ENCODE measurements at regions not wholly inside any gene's neighbourhood (a gene's known extent, or its start where the extent isn't known, plus 50 kb on each side); places are given as distances from the start of the nearest gene placed in this dataset.

DNA sequence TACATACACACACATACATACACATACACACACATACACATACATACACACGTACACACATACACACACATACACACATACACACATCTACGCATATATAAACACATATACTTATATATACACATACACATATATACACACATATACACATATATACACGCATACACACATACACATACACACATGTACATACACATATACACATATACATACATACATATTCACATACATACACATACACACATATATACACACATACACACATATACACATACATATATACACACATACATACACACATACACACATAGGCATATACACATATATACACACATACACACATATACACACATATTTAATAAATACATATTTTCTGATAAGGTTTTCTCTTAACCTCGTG is 324.0 kb downstream of the RPS6KC1 start:
- DNase-seq: no peak

DNA sequence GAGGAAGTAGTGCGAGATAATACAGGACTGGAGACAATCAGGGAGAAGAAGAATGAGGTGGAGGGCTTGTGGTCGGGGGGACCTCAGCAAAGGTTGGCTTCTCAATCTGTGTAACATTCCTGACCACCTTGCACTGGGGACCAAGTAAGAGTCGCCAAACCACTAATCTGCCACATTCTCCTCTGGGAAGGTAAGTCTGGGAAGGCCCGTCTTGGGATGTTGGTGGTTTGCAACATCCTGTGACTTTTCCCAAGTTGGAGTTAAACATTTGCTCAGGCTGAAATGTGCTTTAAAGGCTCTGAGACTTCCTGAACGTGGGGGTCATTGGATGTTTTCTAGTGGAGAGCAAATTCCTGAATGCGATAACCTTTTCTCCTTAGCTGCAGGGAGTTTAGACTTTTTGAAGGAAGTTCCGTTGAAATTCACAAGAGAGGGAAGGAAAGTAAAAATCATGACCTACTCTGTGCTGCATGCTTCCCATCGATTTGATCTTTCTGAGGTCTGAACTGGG is 325.9 kb downstream of the RPS6KC1 start:
- no peak for DNase-seq

DNA sequence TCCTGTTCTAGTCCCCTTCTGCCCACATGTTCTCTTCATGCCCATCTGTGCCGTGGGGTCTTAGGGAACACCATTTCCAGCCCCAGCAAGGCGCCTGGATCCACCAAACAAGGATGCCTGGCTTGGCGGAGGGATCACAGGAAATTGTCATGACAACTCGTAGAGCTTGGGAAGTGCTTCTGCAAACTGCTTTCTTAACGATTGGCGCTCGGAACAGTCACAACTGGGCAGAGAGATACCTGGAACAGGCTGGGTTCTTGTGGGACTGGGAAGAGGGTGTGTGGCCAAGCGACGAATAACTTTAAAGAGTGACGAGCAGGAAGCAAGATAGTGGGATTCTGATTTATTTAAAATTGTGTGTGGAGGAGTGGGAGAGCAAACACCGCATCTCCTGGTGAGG is 329.8 kb downstream of the RPS6KC1 start:
- DNase-seq: no peak

DNA sequence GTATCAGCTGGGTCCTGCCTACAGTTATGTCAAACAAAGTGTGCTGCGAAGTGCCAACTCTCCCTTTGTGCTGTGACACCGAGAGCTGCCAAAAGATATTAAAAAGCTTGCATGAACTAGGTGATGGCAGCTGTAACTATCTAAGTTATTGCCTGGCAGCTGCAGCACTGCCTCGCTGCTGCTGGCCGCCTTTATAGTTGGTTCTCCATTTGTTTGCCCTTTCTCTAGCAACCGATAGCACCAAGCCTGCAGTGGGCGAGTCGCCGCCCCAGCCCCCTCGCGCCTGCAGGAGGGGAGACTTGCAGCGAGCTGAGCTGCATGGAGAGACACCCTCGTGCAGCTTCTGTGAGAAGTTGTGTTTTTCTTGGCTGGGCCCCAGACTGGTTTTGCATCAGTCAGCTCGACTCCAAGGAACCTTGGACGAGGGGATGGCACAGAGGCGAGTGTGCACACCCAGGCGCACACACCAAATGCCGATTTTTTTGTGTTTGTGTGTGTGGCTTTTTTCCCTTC is 330.6 kb downstream of the RPS6KC1 start:
- DNase-seq: no peak

DNA sequence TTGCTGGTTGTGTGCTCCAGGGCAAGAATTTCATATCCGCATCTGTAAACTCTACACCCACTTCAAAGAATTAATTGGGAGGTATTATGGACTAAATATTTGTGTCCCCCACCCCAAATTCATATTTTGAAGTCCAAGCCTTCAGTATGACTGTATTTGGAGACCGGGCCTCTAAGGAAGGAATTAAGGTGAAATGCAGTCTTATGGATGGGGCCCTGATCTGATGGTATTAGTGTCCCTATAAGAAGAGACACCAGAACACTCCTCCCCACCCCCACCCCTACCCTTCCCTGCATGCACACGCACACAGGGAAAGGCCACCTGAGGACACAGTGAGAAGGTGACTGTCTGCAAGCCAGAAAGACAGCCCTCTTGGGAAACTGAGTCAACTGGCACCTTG is 332.4 kb downstream of the RPS6KC1 start:
- DNase-seq: no peak

DNA sequence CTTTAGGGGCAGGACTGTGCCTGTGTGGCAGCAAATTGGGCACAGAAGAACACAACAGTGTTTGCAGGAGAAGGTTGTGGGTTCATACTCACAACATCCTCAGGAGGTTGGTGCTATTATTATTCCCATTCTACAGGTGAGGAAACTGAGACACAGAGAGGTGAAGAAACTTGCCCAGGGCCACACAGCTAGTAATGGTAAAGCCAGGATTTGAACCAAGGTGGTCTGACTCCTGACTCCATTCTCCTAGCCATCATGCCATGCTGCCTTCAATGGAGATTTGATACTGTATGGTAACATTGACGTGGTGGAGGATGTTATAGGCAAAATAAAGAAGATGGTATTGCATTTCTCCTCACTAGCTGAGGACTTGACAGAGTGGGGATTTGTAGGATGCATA is 334.2 kb downstream of the RPS6KC1 start:
- DNase-seq: no peak

DNA sequence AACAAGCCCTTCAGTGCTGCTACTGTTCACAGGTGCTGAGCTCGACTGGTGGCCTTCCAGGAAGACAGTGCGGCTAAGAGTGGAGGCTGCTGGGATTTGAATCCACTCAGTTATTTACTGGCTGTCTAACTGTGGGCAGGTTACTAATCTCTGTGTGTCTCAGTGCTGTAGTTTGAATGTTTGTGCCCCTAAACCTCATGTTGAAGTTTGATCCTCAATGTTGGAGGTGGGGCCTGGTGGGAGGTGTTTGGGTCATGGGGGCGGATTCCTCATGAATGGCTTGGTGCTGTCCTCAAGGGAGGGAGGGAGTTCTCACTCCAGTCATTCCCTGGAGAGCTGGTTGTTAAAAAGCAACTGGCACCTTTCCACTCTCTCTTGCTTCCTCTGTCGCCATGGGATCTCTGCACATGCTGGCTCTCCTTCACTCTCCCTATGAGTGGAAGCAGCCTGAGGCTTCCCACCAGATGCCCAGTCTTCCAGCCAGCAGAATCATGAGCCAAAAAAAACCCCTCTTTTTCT is 334.8 kb downstream of the RPS6KC1 start:
- DNase-seq: no peak

DNA sequence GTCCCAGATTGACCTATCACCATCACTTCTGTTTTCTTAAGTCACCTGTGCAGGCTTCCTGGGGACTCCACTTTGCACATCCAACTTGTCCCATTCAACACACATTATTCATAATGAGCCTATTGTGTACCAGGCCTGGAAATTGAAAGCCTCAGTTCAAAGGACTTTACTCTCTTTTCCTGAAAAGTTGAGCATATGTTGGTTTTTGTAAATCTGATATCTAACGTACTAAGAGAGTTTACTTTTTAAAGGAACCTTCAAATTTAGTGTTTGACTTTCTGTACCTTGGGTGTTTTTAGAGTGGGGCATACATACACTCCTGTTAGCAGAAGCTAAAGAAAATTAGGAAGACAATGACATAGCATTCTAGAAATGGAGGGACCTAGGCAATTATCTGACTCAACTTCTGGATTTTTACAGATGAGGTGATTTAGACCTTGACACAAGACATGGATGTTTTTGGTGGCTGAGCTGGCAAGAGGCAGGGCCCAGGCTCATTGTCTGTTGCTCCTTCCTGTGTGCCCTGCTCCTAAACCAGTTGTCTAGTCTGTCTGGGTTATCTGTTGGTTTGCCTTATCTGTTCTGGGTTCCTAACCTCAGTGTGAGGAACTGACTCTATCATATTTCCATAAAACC is 336.5 kb downstream of the RPS6KC1 start:
- no peak for DNase-seq

DNA sequence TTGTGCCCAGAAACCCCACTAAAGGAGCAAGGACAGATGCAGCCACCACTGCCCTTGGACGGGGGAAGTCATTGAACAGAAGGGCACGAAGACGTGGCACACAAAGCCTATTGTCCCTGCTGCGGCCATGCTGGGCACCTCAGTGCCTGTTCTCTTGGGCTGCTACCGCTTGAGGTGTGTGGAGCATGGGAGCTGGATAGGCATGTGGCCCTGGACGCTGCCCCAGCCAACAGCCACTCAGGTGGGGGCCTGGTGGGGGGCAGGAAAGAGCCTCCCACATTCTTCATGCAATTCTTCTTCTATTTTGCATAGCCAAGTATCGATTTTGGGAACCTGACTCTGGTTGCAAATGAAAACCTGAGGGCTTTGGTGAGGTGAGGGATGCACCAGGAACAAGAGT is 337.2 kb downstream of the RPS6KC1 start:
- DNase-seq: no peak

DNA sequence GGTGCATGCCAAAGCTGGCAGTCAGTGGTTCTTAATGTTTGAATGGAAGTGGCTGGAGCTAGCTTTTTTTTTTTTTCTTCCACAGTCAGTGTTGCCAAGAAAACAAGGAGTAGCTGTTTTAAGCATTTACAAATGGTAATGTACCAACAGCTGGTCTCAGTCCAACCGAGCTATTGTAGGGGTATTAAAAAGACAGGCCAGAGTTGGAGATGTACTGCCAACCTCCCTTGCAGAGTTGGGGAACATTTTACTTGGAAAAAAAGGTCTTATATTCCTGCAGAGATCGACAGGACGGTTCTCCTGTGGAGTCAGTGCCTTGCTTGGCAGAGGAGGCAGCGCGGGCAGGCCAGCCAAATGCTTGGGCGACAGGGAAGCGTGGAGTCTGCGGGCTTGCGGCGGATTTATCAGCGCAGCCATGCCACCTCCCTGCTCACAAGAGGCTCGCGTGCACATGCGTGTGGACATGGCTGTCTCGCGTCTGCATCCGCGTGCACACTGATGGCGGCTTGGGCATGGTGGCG is 338.1 kb downstream of the RPS6KC1 start:
- no peak for DNase-seq

DNA sequence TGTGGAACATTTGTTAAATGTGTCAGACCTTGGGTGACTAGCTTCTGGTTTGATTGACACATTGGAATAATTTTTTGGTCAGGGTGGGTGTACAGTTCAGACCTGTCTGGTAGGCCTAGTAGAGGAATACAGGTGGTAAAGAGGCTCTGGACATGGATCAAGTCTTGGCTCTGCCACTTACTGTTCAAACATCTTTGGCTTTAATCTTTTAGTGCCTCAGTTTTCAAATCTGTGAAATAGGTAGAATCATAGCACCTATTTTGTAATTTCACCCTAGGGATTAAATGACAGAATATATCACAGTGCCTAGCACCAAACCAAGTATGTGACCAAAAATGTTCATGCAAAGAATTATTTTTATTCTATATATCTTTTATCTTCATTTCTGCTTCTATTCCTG is 340.4 kb downstream of the RPS6KC1 start:
- no peak for DNase-seq

DNA sequence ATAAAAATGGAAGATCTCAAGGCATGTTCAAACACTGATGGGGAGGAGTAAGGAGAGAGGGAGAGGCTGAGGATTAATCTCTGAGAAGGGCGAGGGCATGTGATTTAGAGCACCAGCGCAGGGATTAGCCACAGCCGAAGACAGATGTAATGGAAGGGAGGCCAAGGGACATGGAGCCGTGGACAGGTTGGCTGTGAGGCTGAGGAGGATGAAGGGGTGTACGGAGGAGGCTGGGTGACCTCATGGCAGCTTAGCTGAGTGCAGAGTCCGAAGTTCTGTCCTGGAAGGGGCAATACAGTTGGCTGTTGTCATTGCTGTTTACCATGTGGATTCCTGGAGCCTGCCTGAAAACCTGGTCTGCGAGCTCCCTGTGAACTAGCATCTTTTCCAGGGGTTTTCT is 342.8 kb downstream of the RPS6KC1 start:
- no peak for DNase-seq

DNA sequence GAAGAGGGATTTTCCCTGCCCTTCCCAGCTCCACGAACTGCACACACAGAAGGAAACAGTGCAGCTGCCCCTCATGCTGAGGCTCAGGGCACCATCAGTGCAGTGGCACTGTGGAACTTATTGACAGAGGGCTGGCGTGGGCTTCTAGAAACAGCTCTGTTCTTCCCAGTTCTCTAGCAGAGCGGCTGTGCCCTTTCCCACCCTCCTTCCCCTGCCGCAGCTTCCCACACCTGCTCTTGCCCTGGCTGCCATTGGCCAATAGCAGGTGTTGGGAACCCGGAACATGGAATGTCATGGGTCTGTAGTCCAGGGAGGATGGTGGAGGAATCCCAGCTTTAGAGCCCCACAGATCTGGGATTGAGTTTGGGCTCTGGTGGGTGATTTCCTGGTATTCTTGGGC is 343.8 kb downstream of the RPS6KC1 start:
- DNase-seq: no peak

DNA sequence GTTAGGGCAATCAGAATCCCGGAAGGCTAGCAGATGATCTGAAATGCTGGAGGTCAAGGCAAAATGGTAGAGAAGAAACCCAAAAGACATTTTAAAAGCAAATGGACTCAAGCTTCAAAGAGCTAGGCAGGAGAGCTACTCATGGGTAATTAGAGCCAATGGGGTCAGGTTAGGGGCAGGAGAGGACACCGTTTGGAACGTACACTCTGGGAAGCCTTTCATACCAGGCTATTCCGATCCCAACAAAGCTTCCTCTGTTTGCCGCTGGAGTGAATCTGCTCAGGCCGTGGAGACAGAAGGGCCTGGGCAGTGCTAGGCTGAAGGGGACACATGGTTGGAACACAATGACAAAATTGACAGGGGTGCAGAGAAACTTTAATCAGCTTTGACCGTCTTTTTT is 346.6 kb downstream of the RPS6KC1 start:
- DNase-seq: no peak

DNA sequence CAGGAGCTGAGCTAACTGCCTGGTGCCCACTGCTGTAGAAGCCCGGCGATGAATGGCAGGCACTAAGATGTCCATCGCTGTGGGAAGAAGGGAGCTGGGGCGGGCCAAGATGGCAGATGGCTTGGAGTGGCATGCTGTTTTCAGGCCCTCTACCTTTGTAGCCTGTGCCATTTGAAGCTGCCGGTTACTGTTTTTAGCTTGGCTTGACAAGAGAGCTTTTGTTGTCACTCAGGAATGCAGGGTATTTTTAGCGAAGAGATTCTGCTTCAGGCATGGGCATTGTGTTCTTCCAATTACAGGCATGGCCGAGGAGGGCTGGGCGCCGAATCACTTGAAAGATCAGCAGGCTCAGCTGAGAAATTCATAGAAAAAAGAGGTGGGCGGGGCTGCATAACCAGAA is 348.7 kb downstream of the RPS6KC1 start:
- no peak for DNase-seq

DNA sequence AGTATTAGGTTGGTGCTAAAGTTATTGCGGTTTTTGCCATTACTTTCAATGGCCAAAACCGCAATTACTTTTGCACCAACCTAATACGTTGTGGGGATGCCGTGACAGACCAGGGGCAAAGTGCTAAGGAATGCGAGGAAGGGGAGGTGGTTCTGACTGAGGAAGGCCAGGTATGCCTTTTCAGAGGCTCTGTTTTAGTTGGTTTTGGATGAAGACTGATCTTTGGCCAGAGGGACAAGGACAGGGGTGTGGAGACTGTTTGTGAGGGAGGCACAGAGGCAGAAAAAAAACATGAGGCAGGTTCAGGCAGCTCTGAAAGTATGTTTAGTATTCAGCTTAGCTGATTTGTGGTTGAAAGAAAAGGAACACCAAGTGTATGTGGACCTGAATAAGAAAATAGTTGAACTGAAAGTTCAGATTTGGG is 358.2 kb downstream of the RPS6KC1 start:
- DNase-seq: no peak

DNA sequence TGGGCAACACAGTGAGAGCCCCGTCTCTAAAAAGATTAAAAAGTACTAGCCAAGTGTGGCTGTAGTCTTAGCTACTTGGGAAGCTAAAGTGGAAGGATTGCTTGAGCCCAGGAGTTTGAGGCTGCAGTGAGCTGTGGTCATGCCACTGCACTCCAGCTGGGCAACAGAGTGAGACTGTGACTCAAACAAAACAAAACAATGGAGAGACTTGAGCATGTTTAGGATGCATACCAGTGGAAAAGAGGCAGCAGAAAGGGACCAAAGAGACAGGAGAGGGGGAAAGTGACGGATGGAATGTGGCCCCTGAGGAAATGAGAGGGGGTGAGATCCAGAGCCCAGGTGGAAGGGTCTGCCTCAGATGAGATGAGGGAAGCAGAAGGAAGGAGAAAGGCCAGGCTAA is 358.9 kb downstream of the RPS6KC1 start:
- DNase-seq: no peak

DNA sequence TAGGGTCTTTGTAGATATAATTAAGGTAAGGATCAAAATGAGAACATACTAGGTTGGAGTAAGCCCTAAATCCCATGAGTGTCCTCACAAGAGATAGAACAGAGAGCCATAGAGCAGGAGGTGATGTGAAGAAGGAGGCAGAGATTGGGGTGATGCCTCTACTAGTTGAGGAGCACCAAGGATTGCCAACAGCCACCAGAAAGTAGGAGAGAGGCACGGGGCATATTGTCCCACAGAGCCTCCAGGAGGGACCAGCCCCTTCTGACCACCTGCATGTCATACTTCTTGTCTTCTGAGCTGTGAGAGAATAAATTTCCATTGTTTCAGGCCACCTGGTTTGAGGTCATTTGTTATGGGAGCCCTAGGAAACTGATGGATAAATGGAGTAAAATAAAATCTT is 363.3 kb downstream of the RPS6KC1 start:
- no peak for DNase-seq

DNA sequence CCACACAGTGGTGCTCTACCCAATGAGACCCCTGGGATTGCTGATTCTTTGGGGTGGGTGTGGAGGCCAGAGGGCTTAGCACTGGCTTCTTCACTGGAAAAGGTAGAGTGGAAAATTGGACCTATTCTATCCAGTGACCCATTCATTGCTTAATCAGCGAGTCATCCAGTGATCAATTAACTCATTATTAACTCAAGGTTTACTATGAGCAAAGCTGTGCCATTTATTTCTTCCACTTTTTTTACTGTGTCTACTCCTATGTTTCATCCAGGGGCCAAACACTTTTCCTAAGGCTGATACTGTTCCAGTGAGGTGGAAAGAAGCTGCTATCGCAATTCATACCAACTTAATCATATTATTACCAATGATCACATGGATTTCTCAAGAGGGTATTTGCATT is 363.9 kb downstream of the RPS6KC1 start:
- DNase-seq: no peak

DNA sequence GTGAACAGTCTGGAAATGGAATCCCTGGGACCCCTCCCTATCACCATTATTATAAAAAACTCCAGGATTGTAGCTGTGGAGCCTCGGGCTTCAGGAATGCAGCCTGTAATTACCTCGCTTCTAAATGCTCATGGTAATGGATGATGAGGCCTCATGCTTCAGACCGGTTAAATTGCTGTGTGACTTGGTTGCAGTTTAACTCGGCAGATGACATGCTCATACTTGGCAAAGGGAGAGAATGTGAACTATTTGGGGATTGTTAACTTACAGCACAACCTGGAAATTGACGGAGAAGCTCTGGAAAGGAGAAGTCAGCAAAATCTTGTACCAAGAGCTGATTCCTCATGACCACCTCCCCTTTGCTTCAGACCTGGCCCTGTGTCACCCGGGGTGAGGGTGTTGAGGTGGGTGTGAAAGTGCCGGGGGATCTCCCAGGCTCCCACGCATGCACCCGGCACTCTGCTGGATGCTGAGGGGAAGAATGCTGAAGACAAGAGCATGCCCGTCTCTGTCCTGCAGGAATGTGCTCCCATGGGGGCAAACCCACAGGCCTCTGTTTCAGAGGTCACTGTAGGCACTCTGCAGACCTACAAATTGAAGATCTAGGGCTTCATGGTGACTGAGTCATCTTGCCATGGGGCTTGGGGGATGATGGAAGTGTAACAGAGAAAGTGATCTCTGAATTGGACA is 364.8 kb downstream of the RPS6KC1 start:
- DNase-seq: no peak

DNA sequence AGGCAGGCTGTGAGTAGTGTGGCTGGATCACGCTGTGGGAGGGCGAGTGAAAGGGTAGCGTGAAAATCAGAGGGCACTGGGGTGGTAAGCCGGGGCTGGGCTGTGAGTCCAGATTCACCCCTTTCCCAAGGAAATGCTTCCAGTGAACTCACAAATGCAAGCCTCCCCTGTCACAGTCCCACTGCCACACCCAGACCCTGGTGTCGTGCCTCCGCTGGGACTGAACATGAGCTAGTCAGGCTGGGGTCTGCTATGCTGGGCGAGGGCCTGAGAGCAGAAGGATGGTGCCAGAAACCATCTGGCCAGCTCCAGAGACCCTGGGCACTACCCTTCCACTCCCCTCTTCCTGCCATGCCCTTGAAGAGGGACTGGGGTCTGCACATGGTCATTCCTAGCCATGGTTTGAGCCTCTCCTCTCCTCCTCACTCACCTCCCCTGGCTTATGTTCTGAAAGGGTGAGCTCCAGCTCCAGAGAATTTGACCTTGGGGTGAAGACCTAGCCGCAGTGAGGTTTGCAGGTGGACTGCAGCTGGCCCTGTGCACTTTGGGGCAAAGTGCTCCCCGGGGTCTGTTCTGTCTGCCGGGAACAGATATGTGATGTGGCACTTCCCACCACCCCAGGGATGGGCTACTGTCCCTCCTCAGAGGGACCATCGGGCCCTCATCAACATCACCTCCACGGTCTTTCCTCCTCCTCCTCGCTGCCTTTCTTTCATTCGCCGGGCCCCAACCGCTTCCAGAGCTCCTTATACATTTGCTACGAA is 365.6 kb downstream of the RPS6KC1 start:
- DNase-seq: no peak

DNA sequence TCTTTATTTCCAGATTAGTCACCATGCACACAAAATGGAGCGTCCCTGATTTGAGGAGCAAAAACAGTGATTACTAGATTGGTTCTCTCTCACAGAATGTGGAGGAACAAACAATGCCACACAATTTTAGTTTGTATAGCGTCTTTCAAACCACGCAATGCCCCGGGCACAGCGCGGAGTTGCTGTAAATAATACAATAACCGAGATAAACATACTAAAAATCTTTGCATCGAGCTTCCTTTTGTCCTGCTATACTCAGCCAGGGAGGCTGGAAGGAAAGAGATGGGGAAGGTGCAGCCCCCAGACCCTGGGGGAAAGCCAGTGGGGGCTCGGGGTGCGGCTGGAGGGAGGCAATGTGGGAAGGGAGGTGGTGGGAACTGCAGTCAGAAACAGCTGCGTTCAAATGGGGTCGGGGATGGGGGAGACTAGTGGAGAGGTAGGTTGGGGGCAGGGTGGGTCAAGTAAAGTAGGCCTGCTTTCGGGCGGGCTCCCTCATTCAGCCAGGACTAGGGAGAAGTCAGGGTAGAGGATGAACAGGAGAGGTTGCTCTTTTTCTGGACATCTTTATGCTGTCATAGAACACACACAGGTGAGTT is 366.3 kb downstream of the RPS6KC1 start:
- DNase-seq: no peak

DNA sequence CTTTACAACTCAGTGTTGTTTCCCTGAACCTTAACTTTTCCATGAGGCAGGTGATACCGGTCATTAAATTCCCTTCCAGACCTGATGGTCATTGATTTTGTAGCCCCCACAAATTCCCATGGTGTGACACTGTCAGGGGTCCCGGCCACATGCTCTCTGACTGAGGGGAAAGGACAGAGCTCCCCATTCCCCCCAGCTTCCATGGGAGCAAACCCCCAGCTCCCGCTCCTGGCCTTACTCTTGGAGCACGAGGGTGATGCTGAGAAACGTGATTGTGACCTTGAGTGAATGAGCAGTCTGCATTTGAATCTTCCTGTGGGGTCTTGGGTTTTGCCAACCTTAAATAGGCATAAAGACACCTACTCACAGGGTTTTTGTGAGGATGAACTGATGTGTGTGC is 366.8 kb downstream of the RPS6KC1 start:
- no peak for DNase-seq

All from activated CD4-positive, CD25-positive, alpha-beta regulatory T cell (primary cell).